Thyroid gland (tissue), 4 donors: ENCODE measurements at regions not wholly inside any gene's neighbourhood (a gene's known extent, or its start where the extent isn't known, plus 50 kb on each side); places are given as distances from the start of the nearest gene placed in this dataset.

Experiments used
- CTCF ChIP-seq, 6 experiments: fragments of 200-600 bp in 3 of 6; fragments of 450-650 bp in 3 of 6; sonication (generic) in 3 of 6; IDR thresholded peaks; one replicate each; pipeline ENCODE4 v1.5.1; 2016 to 2019; ENCODE audit warnings: antibody characterized with exemption in 6 of 6, mild to moderate bottlenecking in 2 of 6, inconsistent platforms in 1 of 6, moderate library complexity in 1 of 6
- POLR2A ChIP-seq, 2 donors: fragments of 450-650 bp; IDR thresholded peaks; one replicate each; pipeline ENCODE4 v1.6.1; 2017; ENCODE audit warnings: antibody characterized with exemption in 2 of 2, mild to moderate bottlenecking in 2 of 2, moderate library complexity in 1 of 2

DNA sequence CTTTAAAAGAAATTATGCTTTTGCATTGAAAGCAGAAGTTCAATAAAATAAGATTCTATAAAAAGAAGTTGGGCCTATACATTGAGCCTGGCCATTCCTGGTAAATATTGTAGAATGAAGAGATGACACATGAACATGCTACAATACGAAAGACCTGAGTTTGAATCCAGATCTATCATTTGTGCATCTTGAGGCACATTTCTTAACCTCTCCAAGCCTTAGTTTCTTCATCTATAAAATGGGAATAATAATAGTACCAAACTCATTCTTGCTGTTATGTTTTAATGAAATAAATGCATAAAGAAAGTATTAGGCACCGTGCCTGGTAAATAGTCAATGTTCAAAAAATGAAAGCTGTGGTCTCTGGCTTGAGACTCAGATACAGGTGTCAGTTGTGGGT, 76.9 kb upstream of the PHACTR2 start:
- TF ChIP-seq CTCF (IDR thresholded peaks at IDR 0.05), result no peak
- TF ChIP-seq POLR2A (IDR thresholded peaks at IDR 0.05), result no peak
